Fibroblast of the aortic adventitia (primary cell): ENCODE measurements at regions not wholly inside any gene's neighbourhood (a gene's known extent, or its start where the extent isn't known, plus 50 kb on each side); places are given as distances from the start of the nearest gene placed in this dataset.
"Not testable (repeated sequence)": the region's sequence is repeated elsewhere in the genome, so short reads cannot be mapped to it uniquely, and the experiment has no call there.

Experiments used
- DNase-seq: peaks from one replicate; pipeline ENCODE4 v3.0.0-alpha.2; 2010; ENCODE audit warnings: low read depth
- H3K4me3 ChIP-seq: 2 replicates; pipeline ENCODE4 v1.5.1; 2011; ENCODE audit warnings: low read depth, mild to moderate bottlenecking, control low read depth, low read length, moderate library complexity
- CTCF ChIP-seq: IDR thresholded peaks from 2 replicates; pipeline ENCODE4 v1.5.1; 2011; ENCODE audit warnings: mild to moderate bottlenecking, low read length, control low read depth, inconsistent platforms; ENCODE audit not compliant: insufficient read depth

- peak; percentile 40 for DNase-seq
- H3K4me3 ChIP-seq: no peak overlapping the region
- TF ChIP-seq CTCF: no peak
Observed at GRCh38 chr15:38844736-38845135, 280.1 kb upstream of the RASGRP1 start.

GRCh38 chr15:38846346-38846745 is 281.7 kb upstream of the RASGRP1 start:
- H3K4me3 ChIP-seq: no peak overlapping the region
- TF ChIP-seq CTCF: no peak
- no peak for DNase-seq

GRCh38 chr15:38847666-38848065 is 283.1 kb upstream of the RASGRP1 start:
- TF ChIP-seq CTCF: no peak
- H3K4me3 ChIP-seq: no peak overlapping the region
- DNase-seq: no peak

DNA sequence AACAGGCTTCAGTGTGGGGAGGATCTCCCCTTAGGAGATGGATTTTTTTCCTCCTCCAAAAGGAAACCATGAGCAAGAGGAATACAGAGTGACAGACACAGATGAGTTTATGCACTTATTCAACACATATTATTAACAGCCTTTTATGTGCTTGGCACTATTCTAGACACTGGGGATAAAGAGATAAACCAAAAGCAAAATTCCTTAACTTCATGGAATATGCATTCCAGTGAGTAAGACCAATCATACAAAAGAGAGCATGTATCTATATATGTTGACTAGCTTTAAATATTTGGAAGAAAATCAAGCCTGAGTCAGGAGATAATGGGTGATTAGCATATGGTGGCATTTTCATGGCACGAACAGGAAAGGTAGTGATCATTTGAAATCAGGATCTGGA is 284.4 kb upstream of the RASGRP1 start:
- no peak overlapping the region for H3K4me3 ChIP-seq
- TF ChIP-seq CTCF: no peak
- DNase-seq: no peak

GRCh38 chr15:38852188-38852587 is 287.6 kb upstream of the RASGRP1 start:
- not testable (repeated sequence) for H3K4me3 ChIP-seq, DNase-seq

DNA sequence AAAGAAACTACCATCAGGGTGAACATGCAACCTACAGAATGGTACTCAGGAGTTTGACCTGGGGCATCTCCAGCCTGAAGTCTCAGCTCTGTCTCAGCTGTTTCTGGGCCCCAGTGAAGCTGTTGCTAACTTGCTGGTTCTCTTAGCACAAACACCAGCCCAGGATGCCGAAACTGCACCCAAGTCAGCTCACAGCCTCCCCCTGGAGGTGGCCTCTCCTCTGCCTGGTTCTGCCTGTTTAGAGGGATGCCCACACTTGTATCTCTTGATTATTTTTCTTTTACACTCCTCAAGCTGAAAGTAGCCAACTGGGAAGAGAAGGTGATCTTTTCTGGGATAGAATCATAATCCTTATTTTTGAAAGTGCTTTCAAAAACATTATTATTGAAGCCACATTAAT is 289.0 kb upstream of the RASGRP1 start:
- TF ChIP-seq CTCF: peak; percentile 52
- no peak for DNase-seq
- H3K4me3 ChIP-seq: no peak overlapping the region

DNA sequence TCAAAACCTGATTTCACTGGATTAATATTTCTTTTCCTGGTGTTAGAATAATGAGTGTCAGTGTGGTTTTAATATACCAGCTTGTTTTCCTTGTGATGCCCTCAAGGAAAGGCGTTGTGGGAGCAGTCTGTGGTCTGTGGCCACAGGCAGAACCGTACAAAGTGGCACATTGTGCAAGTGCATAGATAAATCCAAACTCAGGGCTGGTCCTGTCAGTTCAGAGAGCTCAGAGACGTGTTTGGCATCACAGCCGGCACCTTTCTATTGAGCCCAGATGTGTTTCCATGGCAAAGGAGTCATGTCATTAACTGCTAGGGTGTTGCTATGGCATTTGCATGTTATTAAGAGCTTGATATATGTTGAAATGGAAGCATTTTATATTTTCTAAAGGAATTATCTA is 289.9 kb upstream of the RASGRP1 start:
- DNase-seq: no peak
- H3K4me3 ChIP-seq: no peak overlapping the region
- no peak for TF ChIP-seq CTCF
